GM23338 (cell line): ENCODE measurements at regions not wholly inside any gene's neighbourhood (a gene's known extent, or its start where the extent isn't known, plus 50 kb on each side); places are given as distances from the start of the nearest gene placed in this dataset.

Experiments
- ATAC-seq: fragments of 200-7000 bp; cut with Tn5 transposase; 3 replicates; pipeline ENCODE4 v1.9.1; 2020
- DNase-seq: peaks from one replicate; pipeline ENCODE4 v3.0.0-alpha.2; 2015; ENCODE audit warnings: low spot score
- H2AFZ ChIP-seq: fragments of 200-600 bp; sonication (generic); 2 replicates; pipeline ENCODE4 v1.8.0; 2016; ENCODE audit warnings: antibody characterized with exemption, mild to moderate bottlenecking, moderate library complexity
- H3F3A ChIP-seq: fragments of 200-600 bp; sonication (generic); replicated peaks from 2 replicates; pipeline ENCODE4 v1.8.0; 2017; ENCODE audit warnings: antibody characterized with exemption, mixed run types, low read depth
- H3K27ac ChIP-seq: fragments of 200-600 bp; sonication (generic); 2 replicates; pipeline ENCODE4 v1.6.1; 2016; ENCODE audit warnings: low read depth
- H3K27me3 ChIP-seq: fragments of 200-600 bp; sonication (generic); 2 replicates; pipeline ENCODE4 v1.8.0; 2016; ENCODE audit warnings: mild to moderate bottlenecking, mixed run types, moderate library complexity; ENCODE audit not compliant: insufficient read depth
- H3K36me3 ChIP-seq: fragments of 200-600 bp; sonication (generic); 2 replicates; pipeline ENCODE4 v1.8.0; 2016; ENCODE audit warnings: mild to moderate bottlenecking; ENCODE audit not compliant: insufficient read depth
- H3K4me1 ChIP-seq: fragments of 200-600 bp; sonication (generic); 2 replicates; pipeline ENCODE4 v1.8.0; 2016; ENCODE audit warnings: mild to moderate bottlenecking, moderate library complexity; ENCODE audit not compliant: insufficient read depth
- H3K4me2 ChIP-seq: fragments of 200-600 bp; sonication (generic); 2 replicates; pipeline ENCODE4 v1.7.1; 2017; ENCODE audit warnings: mixed run types
- H3K4me3 ChIP-seq: fragments of 200-600 bp; sonication (generic); 2 replicates; pipeline ENCODE4 v1.6.1; 2016; ENCODE audit warnings: mixed run types
- H3K79me2 ChIP-seq: fragments of 200-600 bp; sonication (generic); replicated peaks from 2 replicates; pipeline ENCODE4 v1.8.0; 2017; ENCODE audit warnings: mild to moderate bottlenecking; ENCODE audit not compliant: insufficient read depth
- H3K9me2 ChIP-seq: fragments of 200-600 bp; sonication (generic); 2 replicates; pipeline ENCODE4 v1.8.0; 2017; ENCODE audit not compliant: insufficient read depth
- H4K20me1 ChIP-seq: fragments of 200-600 bp; sonication (generic); replicated peaks from 2 replicates; pipeline ENCODE4 v1.8.0; 2017; ENCODE audit warnings: mild to moderate bottlenecking; ENCODE audit not compliant: insufficient read depth
- H3K27ac Mint-ChIP-seq: 2 replicates; pipeline ENCODE4 v1.8.0; 2020; ENCODE audit warnings: inconsistent platforms, mild to moderate bottlenecking, moderate library complexity, mixed read lengths
- H3K27me3 Mint-ChIP-seq: 3 replicates; pipeline ENCODE4 v1.8.0; 2022; ENCODE audit warnings: low read depth, mild to moderate bottlenecking, moderate library complexity, mixed read lengths, inconsistent platforms; ENCODE audit not compliant: insufficient read depth, poor library complexity
- H3K36me3 Mint-ChIP-seq: 3 replicates; pipeline ENCODE4 v1.8.0; 2021; ENCODE audit warnings: low read depth, mild to moderate bottlenecking, inconsistent platforms, moderate library complexity, mixed read lengths
- H3K4me1 Mint-ChIP-seq: 3 replicates; pipeline ENCODE4 v1.8.0; 2020; ENCODE audit warnings: mild to moderate bottlenecking, inconsistent platforms, mixed read lengths
- H3K4me3 Mint-ChIP-seq: 3 replicates; pipeline ENCODE4 v1.8.0; 2021; ENCODE audit warnings: moderate library complexity, mild to moderate bottlenecking, inconsistent platforms, mixed read lengths
- H3K9me3 Mint-ChIP-seq: 3 replicates; pipeline ENCODE4 v1.8.0; 2020; ENCODE audit warnings: moderate library complexity, mild to moderate bottlenecking, inconsistent platforms, mixed read lengths
- CREB1 ChIP-seq: fragments of 250-450 bp; sonication (Bioruptor Pico); IDR thresholded peaks from 2 replicates; pipeline ENCODE4 v1.5.0; 2020; ENCODE audit warnings: low read depth, mild to moderate bottlenecking, moderate library complexity
- CTCF ChIP-seq, 2 experiments: fragments of 200-600 bp in 1 of 2; sonication (generic) in 1 of 2; conservative IDR thresholded peaks; 2 replicates each; pipeline versions ENCODE4 v1.5.1 to v1.6.1; 2016 to 2017; ENCODE audit warnings: antibody characterized with exemption in 2 of 2, low read depth in 2 of 2, mild to moderate bottlenecking in 2 of 2, moderate library complexity in 1 of 2
- EZH2 ChIP-seq: fragments of 200-600 bp; sonication (generic); IDR thresholded peaks from one replicate; pipeline ENCODE4 v1.8.0; 2017; ENCODE audit warnings: antibody characterized with exemption, mild to moderate bottlenecking, low read depth; ENCODE audit not compliant: unreplicated experiment
- EZH2phosphoT487 ChIP-seq: fragments of 200-600 bp; sonication (generic); IDR thresholded peaks from one replicate; pipeline ENCODE4 v1.8.1; 2018; ENCODE audit warnings: antibody characterized with exemption; ENCODE audit not compliant: unreplicated experiment
- JUNB ChIP-seq: IDR thresholded peaks from one replicate; pipeline ENCODE4 v1.6.1; 2016; ENCODE audit warnings: antibody characterized with exemption; ENCODE audit not compliant: unreplicated experiment
- NANOG ChIP-seq: IDR thresholded peaks from 2 replicates; pipeline ENCODE4 v1.6.1; 2016; ENCODE audit warnings: antibody characterized with exemption, borderline replicate concordance
- POLR2AphosphoS5 ChIP-seq: IDR thresholded peaks from 2 replicates; pipeline ENCODE4 v1.6.1; 2016; ENCODE audit warnings: antibody characterized with exemption, low read depth
- REST ChIP-seq: IDR thresholded peaks from one replicate; pipeline ENCODE4 v1.6.1; 2018; ENCODE audit warnings: antibody characterized with exemption; ENCODE audit not compliant: unreplicated experiment
- STAT1 ChIP-seq: IDR thresholded peaks from one replicate; pipeline ENCODE4 v1.6.1; 2016; ENCODE audit warnings: antibody characterized with exemption; ENCODE audit not compliant: unreplicated experiment
- ZNF114 ChIP-seq: fragments of 250-450 bp; sonication (Bioruptor Pico); IDR thresholded peaks from 2 replicates; pipeline ENCODE4 v1.5.0; 2020; ENCODE audit warnings: mild to moderate bottlenecking, moderate library complexity
- ZNF331 ChIP-seq: fragments of 250-450 bp; sonication (Bioruptor Pico); IDR thresholded peaks from 2 replicates; pipeline ENCODE4 v1.5.0; 2020; ENCODE audit warnings: low read depth, mild to moderate bottlenecking, moderate library complexity
- ZNF462 ChIP-seq: fragments of 250-450 bp; sonication (Bioruptor Pico); IDR thresholded peaks from 2 replicates; pipeline ENCODE4 v1.5.0; 2020; ENCODE audit warnings: mild to moderate bottlenecking, moderate library complexity
- TF ChIP-seq, protein P1 (sequence below): IDR thresholded peaks from 2 replicates; pipeline ENCODE4 v1.6.1; 2016; ENCODE audit warnings: antibody characterized with exemption

DNA sequence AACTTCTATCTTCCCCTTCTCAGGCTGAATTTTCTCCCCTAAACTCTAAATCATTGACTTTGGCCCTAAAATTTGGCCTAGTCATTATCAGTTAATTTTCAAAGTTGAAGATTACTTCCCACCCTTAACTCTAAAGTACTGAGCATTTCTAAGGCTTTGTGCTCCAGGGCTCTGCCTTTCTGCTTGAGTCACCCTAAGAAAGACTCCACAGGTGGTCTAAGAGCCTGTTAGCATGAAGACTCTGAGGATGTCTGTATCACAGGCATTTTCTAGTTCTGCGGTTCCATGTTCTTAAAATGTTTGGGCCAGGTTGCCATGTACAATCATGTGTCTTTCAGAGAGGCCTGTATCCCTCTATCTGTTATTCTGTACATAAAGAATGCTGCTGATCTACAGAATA is 808.1 kb upstream of the MANEA start (continued):
- TF ChIP-seq EZH2 (no peak), CREB1 (no peak)

DNA sequence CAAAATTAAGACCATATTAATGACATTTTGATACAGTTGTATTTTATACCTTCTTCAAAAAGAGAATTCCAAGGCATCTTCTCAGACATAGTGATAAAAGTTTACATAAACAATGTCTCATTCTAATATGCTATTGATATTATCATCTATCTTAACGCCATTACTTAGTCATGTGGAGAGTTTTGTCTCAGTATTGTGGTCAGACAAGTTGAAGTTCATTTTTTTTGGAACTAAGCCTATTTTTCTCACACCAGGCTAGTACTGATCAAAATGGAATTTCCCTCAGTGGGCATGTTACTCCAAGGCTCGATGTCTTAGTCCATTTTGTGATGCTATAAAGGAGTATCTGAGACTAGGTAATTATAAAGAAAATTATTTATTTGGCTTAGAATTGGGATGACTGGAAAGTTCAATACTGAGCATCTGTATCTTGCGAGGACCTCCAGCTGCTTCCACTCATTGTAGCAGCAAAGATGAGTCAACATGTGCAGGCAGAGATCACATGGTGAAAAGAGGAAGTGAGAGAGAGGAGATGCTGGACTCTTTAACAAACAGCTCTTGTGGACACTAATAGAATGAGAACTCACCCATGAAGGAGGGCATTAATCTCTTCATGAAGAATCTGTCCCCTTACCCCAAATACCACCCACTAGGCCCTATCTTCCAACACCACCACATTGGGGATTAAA is 825.5 kb upstream of the MANEA start:
- Histone ChIP-seq H3F3A (no peaks in the 10 kb centered on the region), H3K36me3 (no peaks in the 10 kb centered on the region), H3K9me2 (no peaks in the 10 kb centered on the region), H3K79me2 (no peaks in the 10 kb centered on the region), H2AFZ (peak overlapping the region; percentile 89), H3K4me1 (no peaks in the 10 kb centered on the region), H3K27ac (no peak overlapping the region), H3K27me3 (no peaks in the 10 kb centered on the region), H4K20me1 (no peaks in the 10 kb centered on the region), H3K4me2 (no peak overlapping the region), H3K4me3 (no peak overlapping the region)
- Mint-ChIP-seq H3K27me3 (no peaks in the 10 kb centered on the region), H3K4me3 (no peak overlapping the region), H3K27ac (no peak overlapping the region), H3K4me1 (no peaks in the 10 kb centered on the region), H3K9me3 (peaks cover 8% of the 10 kb centered on the region; the same call in 2 of the 3 replicates), H3K36me3 (peaks cover 4% of the 10 kb centered on the region; the same call in 2 of the 3 replicates)
- DNase-seq (no peak), ATAC-seq (no peak)
- TF ChIP-seq REST = no peak
- TF ChIP-seq STAT1 = no peak
- no peak for TF ChIP-seq ZNF114 (CRISPR knock-in tag)
- TF ChIP-seq POLR2AphosphoS5 = no peak
- TF ChIP-seq JUNB = no peak
- no peak for TF ChIP-seq CREB1
- TF ChIP-seq EZH2 = no peak
- no peak for TF ChIP-seq NANOG
- no peak for TF ChIP-seq EZH2phosphoT487
- no peak for TF ChIP-seq ZNF331 (CRISPR knock-in tag)
- TF ChIP-seq, protein P1, sequence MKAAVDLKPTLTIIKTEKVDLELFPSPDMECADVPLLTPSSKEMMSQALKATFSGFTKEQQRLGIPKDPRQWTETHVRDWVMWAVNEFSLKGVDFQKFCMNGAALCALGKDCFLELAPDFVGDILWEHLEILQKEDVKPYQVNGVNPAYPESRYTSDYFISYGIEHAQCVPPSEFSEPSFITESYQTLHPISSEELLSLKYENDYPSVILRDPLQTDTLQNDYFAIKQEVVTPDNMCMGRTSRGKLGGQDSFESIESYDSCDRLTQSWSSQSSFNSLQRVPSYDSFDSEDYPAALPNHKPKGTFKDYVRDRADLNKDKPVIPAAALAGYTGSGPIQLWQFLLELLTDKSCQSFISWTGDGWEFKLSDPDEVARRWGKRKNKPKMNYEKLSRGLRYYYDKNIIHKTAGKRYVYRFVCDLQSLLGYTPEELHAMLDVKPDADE = no peak
- TF ChIP-seq CTCF (conservative IDR thresholded peaks at IDR 0.05; ENCODE audit: low read depth in 2 of 2) = no peak
- no peak for TF ChIP-seq ZNF462
